CD4-positive, alpha-beta memory T cell (primary cell): ENCODE measurements at regions not wholly inside any gene's neighbourhood (a gene's known extent, or its start where the extent isn't known, plus 50 kb on each side); places are given as distances from the start of the nearest gene placed in this dataset.

ENCODE experiments used
- CTCF ChIA-PET: fragments of 350-600 bp; sonication (Branson Sonifier 250); formaldehyde crosslinking; loops from one replicate; lab custom pipeline; 2021; ENCODE audit warnings: inconsistent platforms; ENCODE audit not compliant: partially characterized antibody; lab: Charles Lee
- POLR2A ChIA-PET: fragments of 350-600 bp; sonication (Branson Sonifier 250); formaldehyde crosslinking; loops from one replicate; lab custom pipeline; 2021; ENCODE audit not compliant: partially characterized antibody; lab: Charles Lee
- DNase-seq, 5 donors: peaks; one replicate each; pipeline versions ENCODE4 v3.0.0 to v3.0.0-alpha.2; 2020 to 2022; ENCODE audit warnings: mixed read lengths in 1 of 5
- H3K27ac ChIP-seq: one replicate; pipeline ENCODE4 v1.7.0; 2013; ENCODE audit warnings: low read depth, low read length
- H3K27me3 ChIP-seq: 2 replicates; pipeline ENCODE4 v1.7.0; 2013; ENCODE audit warnings: mild to moderate bottlenecking, low read length, moderate library complexity; ENCODE audit not compliant: insufficient read depth
- H3K36me3 ChIP-seq: 2 replicates; pipeline ENCODE4 v1.7.0; 2013; ENCODE audit warnings: mild to moderate bottlenecking, low read length, moderate library complexity; ENCODE audit not compliant: insufficient read depth
- H3K4me1 ChIP-seq: 2 replicates; pipeline ENCODE4 v1.7.0; 2013; ENCODE audit warnings: mild to moderate bottlenecking, low read length, moderate library complexity; ENCODE audit not compliant: insufficient read depth
- H3K4me3 ChIP-seq, 2 donors: one replicate each; pipeline ENCODE4 v1.7.0; 2013; ENCODE audit warnings: low read length in 2 of 2, mild to moderate bottlenecking in 1 of 2
- H3K9me3 ChIP-seq, 2 donors: one replicate each; pipeline ENCODE4 v1.7.0; 2013; ENCODE audit warnings: low read length in 2 of 2, control low read depth in 1 of 2; ENCODE audit not compliant: control insufficient read depth in 1 of 2
- H3K27ac Mint-ChIP-seq, 7 donors: one replicate each; pipeline ENCODE4 v1.8.0; 2020 to 2021; ENCODE audit warnings: mixed read lengths in 7 of 7, mild to moderate bottlenecking in 6 of 7, inconsistent platforms in 3 of 7, moderate library complexity in 3 of 7
- H3K27me3 Mint-ChIP-seq, 2 donors: one replicate each; pipeline ENCODE4 v1.8.0; 2020 to 2021; ENCODE audit warnings: mixed read lengths in 2 of 2
- H3K36me3 Mint-ChIP-seq, 2 donors: one replicate each; pipeline ENCODE4 v1.8.0; 2020 to 2021; ENCODE audit warnings: mixed read lengths in 2 of 2, inconsistent platforms in 1 of 2, mild to moderate bottlenecking in 1 of 2
- H3K4me1 Mint-ChIP-seq, 4 donors: one replicate each; pipeline ENCODE4 v1.8.0; 2020 to 2021; ENCODE audit warnings: mixed read lengths in 4 of 4, mild to moderate bottlenecking in 1 of 4
- H3K4me3 Mint-ChIP-seq, 8 donors: one replicate each; pipeline ENCODE4 v1.8.0; 2020 to 2021; ENCODE audit warnings: mixed read lengths in 8 of 8, mild to moderate bottlenecking in 7 of 8, moderate library complexity in 6 of 8, inconsistent platforms in 3 of 8
- H3K9me3 Mint-ChIP-seq, 8 donors: one replicate each; pipeline ENCODE4 v1.8.0; 2020 to 2021; ENCODE audit warnings: mixed read lengths in 8 of 8, mild to moderate bottlenecking in 5 of 8, inconsistent platforms in 3 of 8, moderate library complexity in 1 of 8
- intact Hi-C: fragments of 100-400 bp; cut with micrococcal nuclease; formaldehyde crosslinking; loops from one replicate; pipeline ENCODE4 v1.15.1; 2023

DNA sequence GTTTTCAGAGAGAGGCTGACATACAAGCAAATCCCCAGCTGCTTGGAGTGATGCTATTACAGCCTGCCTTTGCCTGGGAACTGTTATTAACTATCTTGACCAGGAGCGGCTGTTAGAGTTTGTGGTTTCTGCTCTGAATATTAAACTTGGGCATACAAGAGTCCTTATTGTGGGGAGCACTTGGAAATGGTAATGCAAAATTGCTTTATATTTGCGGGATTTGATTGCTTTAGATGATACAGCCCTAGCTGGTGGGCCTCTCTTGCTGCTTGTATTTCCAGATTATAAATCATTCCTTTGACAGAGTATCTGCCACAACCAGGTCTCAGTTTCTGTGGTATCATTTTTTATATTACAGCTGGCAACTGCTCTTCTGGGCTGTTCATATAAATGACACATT is 101.9 kb upstream of the FAM204A start:
- H3K4me3 Mint-ChIP-seq = no peak overlapping the region
- Histone ChIP-seq H3K4me1 (no peaks in the 10 kb centered on the region), H3K27ac (no peak overlapping the region), H3K9me3 (no peaks in the 10 kb centered on the region), H3K36me3 (no peaks in the 10 kb centered on the region), H3K4me3 (no peak overlapping the region), H3K27me3 (no peaks in the 10 kb centered on the region)
- H3K27me3 Mint-ChIP-seq = peaks cover 26 to 32% of the 10 kb centered on the region in 2 donors
- ChIA-PET CTCF (interaction anchor here (1.7 kb wide), 1 partner anchor 15 kb away, joined by 7 read pairs; no protein-coding TSS in a partner anchor), POLR2A (no interaction called here)
- peaks cover 0 to 2% (median 0%) of the 10 kb centered on the region in 8 donors for H3K9me3 Mint-ChIP-seq
- intact Hi-C loops = no loop called here
- no peak overlapping the region for H3K27ac Mint-ChIP-seq
- no peaks in the 10 kb centered on the region for H3K36me3 Mint-ChIP-seq
- H3K4me1 Mint-ChIP-seq = no peaks in the 10 kb centered on the region
- no peak for DNase-seq

- DNase-seq = no peak
- Mint-ChIP-seq H3K27me3 (peaks cover 29 to 33% of the 10 kb centered on the region in 2 donors), H3K27ac (no peak overlapping the region), H3K4me1 (no peaks in the 10 kb centered on the region), H3K4me3 (no peak overlapping the region), H3K9me3 (peaks cover 0 to 2% (median 0%) of the 10 kb centered on the region in 8 donors), H3K36me3 (no peaks in the 10 kb centered on the region)
- Histone ChIP-seq H3K36me3 (no peaks in the 10 kb centered on the region), H3K9me3 (no peaks in the 10 kb centered on the region), H3K4me1 (no peaks in the 10 kb centered on the region), H3K27ac (no peak overlapping the region), H3K27me3 (no peaks in the 10 kb centered on the region), H3K4me3 (no peak overlapping the region)
- CTCF ChIA-PET = no interaction called here
- intact Hi-C loops = no loop called here
- POLR2A ChIA-PET = no interaction called here
These were observed 99.9 kb upstream of the FAM204A start for GRCh38 chr10:118442032-118442431.

- H3K36me3 Mint-ChIP-seq = no peaks in the 10 kb centered on the region
- H3K4me3 Mint-ChIP-seq = no peak overlapping the region
- Histone ChIP-seq H3K4me1 (no peaks in the 10 kb centered on the region), H3K9me3 (no peaks in the 10 kb centered on the region), H3K27ac (no peak overlapping the region), H3K27me3 (no peaks in the 10 kb centered on the region), H3K36me3 (no peaks in the 10 kb centered on the region), H3K4me3 (no peak overlapping the region)
- H3K9me3 Mint-ChIP-seq = peaks cover 0 to 4% (median 0%) of the 10 kb centered on the region in 8 donors
- POLR2A ChIA-PET = no interaction called here
- no peaks in the 10 kb centered on the region for H3K4me1 Mint-ChIP-seq
- intact Hi-C loops = no loop called here
- H3K27me3 Mint-ChIP-seq = peaks cover 26 to 31% of the 10 kb centered on the region in 2 donors
- CTCF ChIA-PET = no interaction called here
- no peak overlapping the region for H3K27ac Mint-ChIP-seq
- DNase-seq = no peak
These were observed 97.7 kb upstream of the FAM204A start for GRCh38 chr10:118439824-118440223.

DNA sequence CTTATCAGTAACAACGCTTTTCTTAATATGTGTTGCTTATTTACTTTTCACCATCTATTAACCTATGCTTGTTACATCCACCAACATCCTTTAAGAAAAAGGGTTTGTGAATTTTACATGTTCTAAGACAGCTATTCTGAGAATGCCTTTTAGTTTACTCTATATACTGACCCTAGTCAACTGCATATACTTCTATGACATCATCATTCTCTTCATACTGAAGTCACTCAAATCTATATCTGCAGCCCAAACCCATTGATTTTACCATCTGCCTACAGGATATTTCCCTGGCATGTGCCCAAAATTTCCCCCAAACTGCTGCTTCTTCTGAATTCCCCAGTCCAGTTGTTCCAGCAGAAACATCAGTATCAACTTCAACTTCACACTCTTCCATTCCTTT is 94.6 kb upstream of the FAM204A start:
- no peak for DNase-seq
- Mint-ChIP-seq H3K4me3 (no peak overlapping the region), H3K27ac (peak overlapping the region in 1 of 7 donors; percentile 2)

DNA sequence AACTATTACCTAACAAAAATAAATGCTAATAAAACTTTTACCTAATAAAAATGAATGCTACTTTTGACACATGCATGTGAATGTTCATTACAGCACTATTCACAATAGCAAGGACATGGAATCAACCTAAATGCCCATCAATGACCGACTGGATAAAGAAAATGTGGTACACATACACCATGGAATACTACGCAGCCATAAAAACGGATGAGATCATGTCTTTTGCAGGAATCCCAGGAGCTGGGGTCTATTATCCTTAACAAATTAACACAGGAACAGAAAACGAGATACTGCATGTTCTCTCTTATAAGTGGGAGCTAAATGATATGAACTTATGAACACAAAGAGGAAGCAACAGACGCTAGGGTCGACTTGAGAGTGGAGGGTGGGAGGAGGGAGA is 88.1 kb upstream of the FAM204A start:
- intact Hi-C loops = no loop called here
- Mint-ChIP-seq H3K27me3 (peaks cover 11 to 13% of the 10 kb centered on the region in 2 donors), H3K9me3 (peaks cover 0 to 2% (median 0%) of the 10 kb centered on the region in 8 donors), H3K4me3 (no peak overlapping the region), H3K27ac (no peak overlapping the region), H3K4me1 (no peaks in the 10 kb centered on the region), H3K36me3 (no peaks in the 10 kb centered on the region)
- Histone ChIP-seq H3K4me1 (no peaks in the 10 kb centered on the region), H3K27me3 (no peaks in the 10 kb centered on the region), H3K9me3 (no peaks in the 10 kb centered on the region), H3K36me3 (no peaks in the 10 kb centered on the region), H3K27ac (no peak overlapping the region), H3K4me3 (no peak overlapping the region)
- DNase-seq = no peak
- ChIA-PET POLR2A (no interaction called here), CTCF (interaction anchor here (1.7 kb wide), 1 partner anchor 29 kb away, joined by 5 read pairs; no protein-coding TSS in a partner anchor)

More for the DNA sequence above, 94.6 kb upstream of the FAM204A start:
- H3K36me3 Mint-ChIP-seq = no peaks in the 10 kb centered on the region
- no peaks in the 10 kb centered on the region for H3K27me3 ChIP-seq
- H3K9me3 Mint-ChIP-seq = peaks cover 0 to 4% (median under 1%) of the 10 kb centered on the region in 8 donors
- no peaks in the 10 kb centered on the region for H3K4me1 Mint-ChIP-seq
- POLR2A ChIA-PET = no interaction called here
- H3K4me1 ChIP-seq = no peaks in the 10 kb centered on the region
- H3K4me3 ChIP-seq = no peak overlapping the region
- no peaks in the 10 kb centered on the region for H3K9me3 ChIP-seq
- CTCF ChIA-PET = no interaction called here
- peaks cover 21 to 26% of the 10 kb centered on the region in 2 donors for H3K27me3 Mint-ChIP-seq
- H3K36me3 ChIP-seq = no peaks in the 10 kb centered on the region
- no peak overlapping the region for H3K27ac ChIP-seq
- intact Hi-C loops = no loop called here

GRCh38 chr10:118423800-118424442 is 81.8 kb upstream of the FAM204A start:
- H3K4me1 Mint-ChIP-seq = peaks cover 0 to 4% (median 0%) of the 10 kb centered on the region in 4 donors
- peaks cover 6% of the 10 kb centered on the region in 2 donors for H3K27me3 Mint-ChIP-seq
- ChIA-PET CTCF (interaction anchor here (1.4 to 2.7 kb wide), 3 partner anchors 11 to 927 kb away, joined by 4 to 10 read pairs (median 7); no protein-coding TSS in a partner anchor), POLR2A (no interaction called here)
- Histone ChIP-seq H3K9me3 (no peaks in the 10 kb centered on the region), H3K27me3 (no peaks in the 10 kb centered on the region), H3K4me1 (no peaks in the 10 kb centered on the region), H3K4me3 (no peak overlapping the region), H3K36me3 (no peaks in the 10 kb centered on the region), H3K27ac (no peak overlapping the region)
- peak; percentile 38 to 55 (median 43) for DNase-seq
- intact Hi-C loops = no loop called here
- no peaks in the 10 kb centered on the region for H3K36me3 Mint-ChIP-seq
- H3K9me3 Mint-ChIP-seq = peaks cover 0 to 7% (median 0%) of the 10 kb centered on the region in 8 donors
- H3K27ac Mint-ChIP-seq = peak overlapping the region in 1 of 7 donors; percentile 4
- H3K4me3 Mint-ChIP-seq = no peak overlapping the region

DNA sequence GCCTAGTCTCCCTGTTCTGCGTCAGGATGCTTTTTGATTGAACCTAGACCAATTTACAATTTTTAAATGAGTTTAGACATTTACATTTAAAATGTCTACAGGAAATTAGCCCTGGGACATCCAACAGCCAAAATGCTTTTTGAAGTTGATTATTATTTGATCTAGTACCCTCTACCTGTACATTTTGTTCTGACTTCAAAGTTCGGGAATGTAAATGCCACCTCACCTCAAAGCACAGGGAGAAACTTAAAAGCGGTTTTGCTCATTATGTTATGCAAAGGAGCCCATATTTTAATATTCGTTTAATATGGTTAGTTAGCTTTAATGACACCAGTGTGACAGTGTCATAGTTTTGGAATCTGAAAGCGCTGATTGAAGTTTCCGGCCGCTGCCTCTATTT is 80.1 kb upstream of the FAM204A start:
- Histone ChIP-seq H3K4me1 (no peaks in the 10 kb centered on the region), H3K27ac (no peak overlapping the region), H3K4me3 (no peak overlapping the region), H3K36me3 (no peaks in the 10 kb centered on the region), H3K9me3 (no peaks in the 10 kb centered on the region), H3K27me3 (no peaks in the 10 kb centered on the region)
- H3K27ac Mint-ChIP-seq = no peak overlapping the region
- DNase-seq = no peak
- no peaks in the 10 kb centered on the region for H3K36me3 Mint-ChIP-seq
- ChIA-PET CTCF (interaction anchor here (2.7 kb wide), 1 partner anchor 926 kb away, joined by 10 read pairs; no protein-coding TSS in a partner anchor), POLR2A (no interaction called here)
- no peak overlapping the region for H3K4me3 Mint-ChIP-seq
- H3K4me1 Mint-ChIP-seq = peaks cover 0 to 4% (median 0%) of the 10 kb centered on the region in 4 donors
- H3K27me3 Mint-ChIP-seq = peaks cover 6 to 11% of the 10 kb centered on the region in 2 donors
- H3K9me3 Mint-ChIP-seq = peaks cover 0 to 7% (median 0%) of the 10 kb centered on the region in 8 donors
- intact Hi-C loops = no loop called here
